GF-D8 (cell line): ENCODE measurements at regions not wholly inside any gene's neighbourhood (a gene's known extent, or its start where the extent isn't known, plus 50 kb on each side); places are given as distances from the start of the nearest gene placed in this dataset.
"Not testable (repeated sequence)": the region's sequence is repeated elsewhere in the genome, so short reads cannot be mapped to it uniquely, and the experiment has no call there.

Experiments
- DNase-seq: peaks from one replicate; lab custom pipeline; 2025; lab: John Stamatoyannopoulos, UW

GRCh38 chr7:33784000-33784399 is 121.3 kb upstream of the BMPER start:
- no peak for DNase-seq

- DNase-seq, result no peak
Observed at GRCh38 chr7:33788531-33788930, 116.8 kb upstream of the BMPER start.

GRCh38 chr7:33789871-33790630 is 115.3 kb upstream of the BMPER start:
- DNase-seq, result no peak

GRCh38 chr7:33790746-33791145 is 114.6 kb upstream of the BMPER start:
- DNase-seq, result no peak

- DNase-seq, result no peak
Observed at GRCh38 chr7:33792041-33792440, 113.3 kb upstream of the BMPER start.

DNA sequence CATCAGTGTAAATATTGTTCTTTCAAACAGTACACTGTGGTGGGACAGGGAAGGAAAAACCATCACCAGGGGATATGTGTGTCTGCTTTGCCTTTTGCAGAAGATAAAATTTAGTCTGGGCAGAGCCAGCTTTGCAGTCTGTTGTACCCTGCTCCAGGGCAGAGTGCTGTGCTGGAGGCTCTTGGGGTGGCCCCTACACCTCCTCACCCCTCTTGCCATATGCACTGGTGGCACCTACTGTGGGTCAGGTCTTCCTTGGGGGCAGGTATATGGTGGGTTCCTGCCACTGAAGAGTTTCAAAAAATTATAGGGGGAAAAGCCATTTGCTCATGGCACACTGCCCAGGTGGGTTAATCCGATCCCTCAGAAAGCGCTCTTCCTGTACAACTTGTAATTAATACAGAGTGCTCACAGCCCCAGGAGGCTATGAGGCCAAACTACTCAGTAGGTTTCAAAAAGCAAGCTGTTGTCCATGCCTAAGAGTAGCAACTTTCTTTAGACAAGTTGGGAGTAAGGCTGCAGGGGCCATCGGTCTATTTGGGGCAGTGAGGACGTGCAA is 112.7 kb upstream of the BMPER start:
- no peak for DNase-seq

DNA sequence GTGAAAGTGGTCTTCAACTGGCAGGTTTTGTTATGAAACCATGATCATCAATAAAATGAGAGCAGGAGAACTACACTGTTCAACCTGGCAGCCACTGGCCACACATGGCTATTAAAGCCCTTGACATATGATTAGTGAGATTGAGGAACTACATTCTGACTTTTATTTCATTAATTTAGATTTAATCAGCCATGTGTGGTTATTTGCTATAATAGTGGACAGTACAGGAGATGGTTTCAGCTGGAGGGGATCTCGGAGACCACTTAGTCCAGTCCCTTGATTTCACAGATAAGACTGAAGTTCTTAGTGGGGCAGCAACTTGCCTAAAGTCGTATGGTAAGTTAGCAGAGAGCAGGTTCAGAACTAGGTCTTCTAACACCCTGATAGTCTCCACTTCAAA is 111.7 kb upstream of the BMPER start:
- DNase-seq, result no peak

- DNase-seq, result no peak
Observed at GRCh38 chr7:33794419-33794818, 110.9 kb upstream of the BMPER start.

DNA sequence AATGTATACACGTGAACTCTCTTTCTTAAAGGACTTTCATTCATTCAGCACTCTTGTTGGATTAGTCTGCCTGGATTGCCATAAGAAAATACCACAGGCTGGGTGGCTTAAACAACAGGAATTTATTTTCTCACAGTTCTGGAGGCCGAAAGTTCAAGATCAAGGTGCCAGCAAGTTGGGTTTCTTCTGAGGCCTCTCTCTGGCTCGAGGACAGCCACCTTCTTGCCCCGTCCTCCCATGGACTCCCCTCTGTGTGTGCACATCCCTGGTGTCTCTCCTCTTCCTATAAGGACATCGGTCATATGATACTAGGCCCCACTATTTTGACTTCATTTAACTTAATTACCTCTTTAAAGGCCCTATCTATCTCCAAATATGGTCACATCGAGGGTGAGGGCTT is 110.4 kb upstream of the BMPER start:
- DNase-seq, result no peak

GRCh38 chr7:33796538-33796937 is 108.8 kb upstream of the BMPER start:
- DNase-seq, result no peak

DNA sequence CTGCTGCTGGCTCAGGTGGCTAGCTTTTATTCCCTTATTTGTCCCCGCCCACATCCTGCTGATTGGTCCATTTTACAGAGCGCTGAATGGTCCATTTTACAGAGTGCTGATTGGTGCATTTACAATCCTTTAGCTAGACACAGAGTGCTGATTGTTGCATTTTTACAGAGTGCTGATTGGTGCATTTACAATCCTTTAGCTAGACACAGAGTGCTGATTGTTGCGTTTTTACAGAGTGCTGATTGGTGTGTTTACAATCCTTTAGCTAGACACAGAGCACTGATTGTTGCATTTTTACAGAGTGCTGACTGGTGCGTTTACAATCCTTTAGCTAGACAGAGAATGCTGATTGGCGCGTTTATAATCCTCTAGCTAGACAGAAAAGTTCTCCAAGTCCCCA is 107.8 kb upstream of the BMPER start:
- DNase-seq, result not testable (repeated sequence)

DNA sequence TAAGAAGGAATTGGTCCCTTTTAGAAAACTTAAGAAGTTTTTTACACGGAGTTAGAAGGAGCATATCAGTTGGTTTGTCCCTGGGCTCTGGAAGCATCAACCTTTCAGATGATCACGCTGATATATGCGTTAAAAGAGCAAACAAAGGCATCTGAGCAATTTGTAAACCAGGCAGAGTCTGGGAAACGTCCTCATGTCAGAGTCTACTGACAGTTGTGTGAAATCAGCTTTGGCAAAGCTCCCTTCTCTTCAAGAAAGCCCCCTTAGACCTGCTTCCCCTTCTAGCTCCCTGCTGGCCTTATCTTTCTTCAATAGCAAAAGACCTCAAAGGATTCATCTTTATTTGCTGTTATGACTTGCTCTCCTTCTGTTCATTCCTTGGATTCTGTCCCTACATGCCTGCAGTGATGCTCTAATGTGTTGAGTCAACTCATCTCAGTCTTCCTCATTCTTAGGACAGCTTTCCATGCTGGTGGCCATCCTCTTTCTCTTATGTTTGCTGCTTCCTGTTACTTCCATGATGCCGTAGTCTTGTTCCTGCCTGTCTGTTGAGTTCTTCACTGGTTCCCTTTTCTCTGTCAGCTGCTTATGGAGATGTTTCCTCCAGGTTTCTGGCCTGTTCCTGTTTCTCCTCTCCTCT is 106.5 kb upstream of the BMPER start:
- no peak for DNase-seq

DNA sequence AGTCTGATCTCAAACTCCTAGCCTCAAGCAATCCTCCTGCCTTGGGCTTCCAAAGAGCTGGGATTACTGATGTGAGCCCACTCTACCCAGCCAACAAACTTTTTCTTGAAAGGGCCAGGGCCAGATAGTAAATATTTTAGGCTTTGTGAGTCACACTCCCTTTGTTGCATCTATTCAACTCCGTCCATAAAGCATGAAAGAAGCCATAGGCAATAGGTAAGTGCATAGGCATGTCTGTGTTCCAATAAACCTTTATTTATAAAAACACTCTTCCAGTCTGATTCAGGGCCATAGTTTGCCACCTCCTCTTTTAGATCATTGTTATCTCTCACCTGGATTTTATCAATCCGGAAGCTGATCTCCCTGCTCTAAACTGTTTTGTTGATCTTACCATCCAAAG is 105.6 kb upstream of the BMPER start:
- no peak for DNase-seq

DNA sequence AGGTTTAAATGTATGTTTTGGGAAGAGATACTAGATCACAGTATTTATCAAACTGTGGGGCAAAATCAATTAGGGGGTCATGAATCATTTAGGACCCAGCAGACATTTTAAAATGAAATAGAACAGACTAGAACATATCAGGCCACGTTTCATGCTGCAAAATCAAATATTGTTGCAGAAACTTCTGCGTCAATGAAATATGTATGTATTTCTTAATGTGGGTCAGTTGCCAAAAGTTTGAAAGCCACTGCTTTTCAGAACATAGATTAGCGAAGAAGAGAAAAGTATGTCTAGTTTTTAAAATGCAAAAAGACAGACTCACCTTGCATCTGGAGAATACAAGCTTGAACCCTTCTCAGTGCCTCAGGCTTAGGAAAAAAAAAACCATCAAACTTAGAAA is 102.7 kb upstream of the BMPER start:
- DNase-seq, result no peak

- no peak for DNase-seq
Observed at GRCh38 chr7:33804140-33804660, 101.1 kb upstream of the BMPER start.

DNA sequence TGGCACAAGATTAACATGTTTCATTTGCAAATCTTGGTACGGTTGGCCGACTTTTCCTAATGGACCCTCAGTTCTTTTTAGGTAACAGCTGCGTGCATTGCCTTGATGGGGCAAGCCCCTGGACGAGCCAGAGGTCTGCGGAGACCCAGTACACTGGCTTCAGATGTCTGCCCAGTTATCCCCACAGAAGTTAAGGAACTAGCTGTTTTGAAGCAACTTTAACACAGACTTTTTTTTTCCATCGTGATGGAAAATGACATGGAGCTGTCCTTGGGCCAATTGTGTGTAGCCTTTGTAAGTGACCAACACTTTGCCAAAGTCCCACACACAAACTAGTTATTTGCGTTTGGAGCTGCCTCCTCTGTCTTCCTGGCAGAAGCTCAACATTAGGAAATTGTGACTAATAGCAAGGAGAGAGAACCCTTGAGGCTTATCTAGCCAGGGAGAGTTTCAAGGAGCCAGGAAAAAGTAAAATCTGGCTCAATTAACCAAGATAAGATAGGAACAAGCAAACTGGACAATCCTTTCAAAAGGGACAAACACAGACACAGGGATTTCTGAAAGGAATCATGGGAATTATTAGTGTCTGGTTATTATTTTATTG is 99.6 kb upstream of the BMPER start:
- DNase-seq, result no peak

- no peak for DNase-seq
Observed at GRCh38 chr7:33806298-33807154, 98.8 kb upstream of the BMPER start.

DNA sequence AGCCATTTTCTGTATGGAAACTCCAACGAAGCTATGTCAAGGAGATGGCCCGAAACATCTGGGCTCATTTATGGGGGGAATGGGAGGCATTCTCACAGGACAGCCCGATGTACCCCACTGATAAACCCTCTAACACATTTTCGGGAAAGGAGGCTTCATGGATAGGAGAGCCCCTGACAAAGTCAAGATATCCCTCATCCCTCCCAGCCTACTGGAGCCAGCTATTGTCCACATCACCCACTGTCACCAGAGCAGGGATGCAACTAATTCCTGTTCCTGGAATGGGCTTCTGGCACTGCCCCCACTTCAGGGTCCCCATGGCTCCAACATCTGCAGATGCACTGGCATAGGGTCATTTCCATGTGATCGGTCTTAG is 98.2 kb upstream of the BMPER start:
- no peak for DNase-seq

DNA sequence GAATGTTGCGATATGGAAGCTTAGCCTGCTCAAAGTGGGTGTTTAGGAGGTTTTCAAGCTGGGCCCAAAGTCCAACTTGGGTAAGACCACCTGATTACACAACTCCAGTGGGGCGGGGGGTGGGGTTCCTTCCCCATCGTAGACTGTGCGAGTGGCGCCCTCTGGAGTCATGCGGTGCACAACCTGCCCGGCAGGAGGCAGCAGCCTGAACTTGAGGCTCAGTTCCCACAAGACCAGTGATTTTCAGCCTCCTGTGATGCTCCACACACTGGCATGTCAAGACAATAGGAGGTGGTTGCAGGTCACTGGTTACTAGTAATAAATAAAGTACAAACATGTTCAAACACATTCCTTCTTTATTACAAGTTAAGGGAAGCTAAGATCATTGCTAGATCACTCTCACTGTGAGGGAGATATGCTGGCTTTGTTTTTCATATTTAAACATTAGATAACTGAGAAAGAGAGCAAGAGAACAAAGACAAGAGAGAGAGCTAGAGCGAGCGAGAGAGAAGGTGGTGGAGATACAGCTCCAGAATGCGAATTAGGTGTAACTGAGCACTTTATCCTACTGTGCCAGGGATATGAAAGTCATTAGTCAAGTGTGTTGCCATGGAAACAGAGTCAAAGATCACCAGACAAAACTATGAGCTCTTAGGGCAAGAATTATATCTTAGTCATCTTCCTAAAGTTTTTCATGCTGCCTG is 97.4 kb upstream of the BMPER start:
- no peak for DNase-seq

GRCh38 chr7:33809228-33809627 is 96.1 kb upstream of the BMPER start:
- no peak for DNase-seq

GRCh38 chr7:33810356-33810755 is 95.0 kb upstream of the BMPER start:
- no peak for DNase-seq
